HuH-7 (cell line): ENCODE measurements at regions not wholly inside any gene's neighbourhood (a gene's known extent, or its start where the extent isn't known, plus 50 kb on each side); places are given as distances from the start of the nearest gene placed in this dataset.

ENCODE experiments used
- DNase-seq: peaks from one replicate; pipeline ENCODE4 v3.0.0; 2011; ENCODE audit warnings: low spot score

DNA sequence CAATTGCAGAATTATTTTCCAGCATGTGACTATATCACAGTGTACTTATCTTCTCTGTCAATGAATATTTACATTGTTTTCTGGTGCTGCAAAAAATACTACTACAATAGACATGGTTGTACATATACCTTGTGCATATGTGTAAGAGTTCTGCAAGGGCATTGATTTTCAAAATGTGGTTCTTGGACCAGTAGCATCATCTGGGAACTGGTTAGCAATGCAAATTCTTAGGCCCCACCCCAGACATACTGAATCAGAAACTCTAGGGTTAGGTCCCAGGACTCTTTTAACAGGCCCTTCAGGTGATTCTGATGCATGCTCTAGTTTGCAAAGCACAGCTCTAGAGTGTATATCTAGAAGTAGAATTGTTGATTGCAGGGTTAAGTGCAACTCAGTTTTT is 292.3 kb downstream of the ZNF621 start:
- no peak for DNase-seq

- no peak for DNase-seq
These were observed 296.6 kb downstream of the ZNF621 start for GRCh38 chr3:40821315-40821714.

GRCh38 chr3:40827226-40827625 is 302.5 kb downstream of the ZNF621 start:
- no peak for DNase-seq

GRCh38 chr3:40827942-40828688 is 303.4 kb downstream of the ZNF621 start:
- no peak for DNase-seq

DNA sequence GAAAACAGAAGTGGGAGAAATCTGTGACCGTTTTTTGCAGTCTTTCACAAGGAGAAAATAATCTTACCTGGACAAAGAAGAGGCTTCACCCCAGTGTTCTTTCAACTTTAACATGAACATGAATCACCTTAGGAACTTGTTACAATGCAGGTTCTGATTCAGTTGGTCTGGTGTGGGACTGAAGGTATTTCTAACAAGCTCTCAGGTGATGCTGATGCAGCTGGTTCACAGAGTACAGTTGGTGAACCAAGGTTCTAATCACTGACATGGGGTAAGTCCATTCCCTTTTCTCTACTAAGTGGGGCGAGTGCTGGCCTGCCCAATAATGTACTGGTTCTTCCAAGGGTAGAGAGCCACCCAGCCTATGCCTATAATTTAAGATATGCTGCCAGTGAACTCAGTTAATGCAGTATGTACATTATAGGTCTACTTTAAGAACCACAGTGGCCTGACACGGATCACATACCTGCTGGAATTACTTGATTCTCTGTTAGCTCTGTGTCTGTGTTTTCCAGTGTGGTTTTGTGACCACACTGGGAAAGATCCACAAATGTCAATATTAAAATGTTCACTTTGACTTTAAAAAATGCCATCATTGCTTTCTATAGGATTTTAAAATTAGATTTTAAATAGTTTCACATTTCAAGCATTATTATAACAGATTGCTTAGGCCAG is 304.1 kb downstream of the ZNF621 start:
- no peak for DNase-seq

GRCh38 chr3:40829876-40830275 is 305.1 kb downstream of the ZNF621 start:
- no peak for DNase-seq

DNA sequence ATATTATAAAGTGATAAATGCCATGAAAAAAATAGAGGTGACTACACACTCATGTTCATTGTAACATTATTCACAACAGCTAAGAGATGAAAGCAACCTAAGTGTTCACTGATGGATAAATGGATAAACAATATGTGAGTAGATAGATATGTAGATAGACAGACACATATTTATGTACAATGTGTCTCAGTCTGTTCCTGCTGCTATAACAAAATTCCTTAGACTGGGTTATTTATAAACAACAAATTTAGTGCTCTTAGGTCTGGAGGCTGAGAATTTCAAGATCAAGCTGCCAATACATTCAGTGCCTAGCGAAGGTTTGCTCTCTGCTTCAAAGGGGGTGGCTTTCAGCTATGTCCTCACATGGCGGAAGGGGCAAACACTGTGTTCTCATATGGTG is 312.5 kb downstream of the ZNF621 start:
- no peak for DNase-seq

GRCh38 chr3:40841131-40841530 is 316.4 kb downstream of the ZNF621 start:
- DNase-seq: no peak

DNA sequence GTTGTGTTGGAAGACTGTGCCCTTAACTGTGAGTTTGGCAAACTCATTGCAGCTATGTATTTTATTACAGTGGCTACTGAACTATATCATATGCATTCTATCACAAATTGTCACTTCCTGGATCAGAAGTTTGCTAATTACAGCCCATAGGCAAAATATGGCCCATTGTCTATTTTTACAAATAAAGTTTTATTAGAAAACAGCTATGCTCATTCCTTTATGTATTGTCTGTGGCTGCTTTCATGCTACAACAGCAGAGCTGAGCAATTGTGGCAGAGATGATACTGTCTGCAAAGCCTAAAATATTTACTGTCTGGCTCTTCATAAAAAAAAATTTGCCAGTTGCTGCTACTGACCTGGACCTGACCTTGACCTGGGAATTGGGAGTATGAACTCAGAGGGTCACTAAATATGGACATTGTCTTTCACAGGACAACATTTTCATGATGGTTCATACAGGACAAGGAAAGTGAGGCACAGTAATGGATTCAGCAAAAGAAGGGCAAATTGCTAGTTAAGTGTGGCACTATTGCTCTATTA is 316.9 kb downstream of the ZNF621 start:
- no peak for DNase-seq

- no peak for DNase-seq
These were observed 318.0 kb downstream of the ZNF621 start for GRCh38 chr3:40842714-40843113.

- peak; percentile 26 for DNase-seq
These were observed 318.5 kb downstream of the ZNF621 start for GRCh38 chr3:40843208-40843624.

DNA sequence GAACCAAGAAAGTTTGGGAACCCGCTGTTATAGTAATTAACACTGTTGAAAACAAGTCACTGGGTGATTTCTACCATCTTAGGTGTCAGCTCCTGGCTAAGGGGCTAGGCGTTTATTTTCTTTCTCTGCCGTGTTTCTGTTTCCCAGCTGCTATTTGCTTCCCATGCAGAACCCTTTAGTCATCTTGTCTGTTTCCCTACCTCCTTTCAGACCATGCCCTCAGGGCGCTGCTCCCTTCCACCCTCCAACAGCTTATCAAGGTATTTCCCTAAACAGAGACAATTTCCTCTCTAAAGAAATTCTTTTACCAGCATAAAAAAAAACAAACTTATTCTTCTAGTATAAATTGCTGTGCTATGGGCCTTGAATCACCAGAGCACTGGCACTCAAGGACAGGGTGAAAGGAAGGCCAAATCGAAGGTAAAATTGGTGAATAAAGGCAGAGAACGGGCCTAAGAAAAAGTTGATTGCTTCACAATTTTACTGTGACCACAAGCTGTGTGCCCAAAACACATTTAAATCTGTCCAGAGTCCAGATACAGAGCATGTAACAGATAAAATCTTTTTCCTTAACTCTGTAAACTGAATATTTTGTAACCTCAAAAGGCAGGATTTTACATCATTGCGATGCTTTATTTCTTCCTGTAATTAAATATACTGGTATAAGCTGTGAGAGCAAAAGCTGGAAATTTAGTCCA is 319.2 kb downstream of the ZNF621 start:
- no peak for DNase-seq

GRCh38 chr3:40844896-40845295 is 320.1 kb downstream of the ZNF621 start:
- DNase-seq: no peak

DNA sequence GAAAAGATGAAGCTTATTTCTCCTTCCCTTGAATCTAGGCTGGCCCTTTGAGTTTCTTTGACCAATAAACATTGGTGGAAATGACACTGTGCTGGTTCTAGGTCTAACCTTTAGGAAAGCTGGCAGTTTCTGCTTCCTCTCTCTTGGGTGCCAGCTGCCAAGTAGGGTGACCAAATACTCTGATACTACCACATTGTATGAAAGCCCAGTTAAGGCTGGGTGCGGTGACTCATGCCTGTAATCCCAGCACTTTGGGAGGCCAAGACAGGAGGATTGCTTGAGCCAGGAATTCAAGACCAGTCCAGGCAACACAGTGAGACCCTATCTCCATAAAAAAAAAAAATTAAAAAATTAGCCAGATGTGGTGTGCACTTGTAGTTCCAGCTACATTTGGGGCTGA is 320.7 kb downstream of the ZNF621 start:
- DNase-seq: no peak

- DNase-seq: no peak
These were observed 321.2 kb downstream of the ZNF621 start for GRCh38 chr3:40845916-40846315.

GRCh38 chr3:40846451-40846850 is 321.7 kb downstream of the ZNF621 start:
- DNase-seq: no peak

- peak; percentile 28 for DNase-seq
These were observed 322.8 kb downstream of the ZNF621 start for GRCh38 chr3:40847551-40847992.

DNA sequence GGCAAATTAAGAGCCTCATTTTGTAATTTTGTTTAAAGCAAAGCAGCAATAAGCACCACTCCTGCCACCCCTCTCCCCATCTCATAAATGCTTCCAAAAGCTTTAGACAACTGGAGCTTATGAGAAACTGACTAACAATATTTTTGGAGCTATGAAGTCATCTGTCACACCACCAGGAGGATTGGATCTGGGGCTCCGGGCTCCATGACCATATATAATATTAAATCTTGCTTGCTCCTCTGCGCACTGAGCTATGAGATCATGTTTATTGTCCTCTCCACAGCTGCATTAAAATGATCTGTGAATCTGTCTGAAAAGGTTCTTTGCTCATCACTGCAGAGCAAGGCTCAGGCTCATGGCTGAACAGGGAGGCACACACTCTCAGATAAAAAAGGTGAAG is 323.7 kb downstream of the ZNF621 start:
- no peak for DNase-seq

- no peak for DNase-seq
These were observed 326.1 kb downstream of the ZNF621 start for GRCh38 chr3:40850861-40851260.

GRCh38 chr3:40851836-40852235 is 327.1 kb downstream of the ZNF621 start:
- DNase-seq: no peak

DNA sequence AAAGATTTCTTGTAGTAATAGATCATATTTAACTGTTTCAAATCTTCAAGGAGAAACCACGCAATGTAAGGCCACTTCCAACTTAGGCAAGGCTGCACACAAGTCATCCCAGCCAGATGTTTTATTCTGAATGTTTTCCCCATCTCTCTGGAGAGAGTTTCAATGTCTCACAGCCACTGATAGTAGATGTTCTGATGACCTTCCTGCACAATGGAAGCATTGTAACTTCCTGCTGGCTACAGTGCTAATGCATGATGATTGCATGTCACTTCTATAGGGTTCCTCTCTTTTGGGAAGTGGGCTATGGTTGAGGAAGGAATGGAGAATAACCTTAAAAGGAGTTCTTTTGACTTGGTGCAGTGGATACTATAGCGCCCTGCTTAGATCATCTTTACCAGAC is 328.0 kb downstream of the ZNF621 start:
- no peak for DNase-seq

DNA sequence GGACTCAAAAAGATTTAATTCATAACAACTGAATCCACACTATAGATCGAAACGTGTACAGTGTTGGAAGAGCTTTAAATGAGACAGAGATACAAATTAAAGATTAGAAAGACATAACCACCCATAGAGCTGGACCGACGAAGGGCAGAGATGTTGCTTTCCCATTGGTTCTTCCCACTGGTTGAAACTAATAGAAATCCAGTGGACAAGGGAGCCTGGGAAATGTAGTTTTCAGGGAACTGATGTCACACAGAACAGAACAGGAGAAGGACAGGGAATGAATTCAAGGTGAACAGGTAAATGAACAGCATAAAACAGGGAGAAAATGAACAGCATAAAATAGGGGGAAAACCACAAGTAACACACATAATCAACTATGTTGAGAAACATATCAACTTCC is 328.7 kb downstream of the ZNF621 start:
- no peak for DNase-seq

GRCh38 chr3:40855871-40856270 is 331.1 kb downstream of the ZNF621 start:
- DNase-seq: no peak
